GM12892 (cell line): ENCODE measurements at regions not wholly inside any gene's neighbourhood (a gene's known extent, or its start where the extent isn't known, plus 50 kb on each side); places are given as distances from the start of the nearest gene placed in this dataset.
"Not testable (repeated sequence)": the region's sequence is repeated elsewhere in the genome, so short reads cannot be mapped to it uniquely, and the experiment has no call there.

Experiments
- DNase-seq: peaks from one replicate; pipeline ENCODE4 v3.0.0; 2011; ENCODE audit not compliant: insufficient read length
- FAIRE-seq: peaks from 2 replicates; lab custom pipeline; 2011; peaks lifted over from hg19 to GRCh38; lab: Jason Lieb, UNC
- POLR2A ChIP-seq: IDR thresholded peaks from 2 replicates; pipeline ENCODE4 v1.6.1; 2011; ENCODE audit warnings: low read depth, low read length, control low read depth
- POLR2AphosphoS5 ChIP-seq: IDR thresholded peaks from 2 replicates; pipeline ENCODE4 v1.6.1; 2011; ENCODE audit warnings: low read depth, low read length, control low read depth
- TAF1 ChIP-seq: IDR thresholded peaks from 2 replicates; pipeline ENCODE4 v1.6.1; 2011; ENCODE audit warnings: low read depth, mild to moderate bottlenecking, control low read depth, low read length, borderline replicate concordance

DNA sequence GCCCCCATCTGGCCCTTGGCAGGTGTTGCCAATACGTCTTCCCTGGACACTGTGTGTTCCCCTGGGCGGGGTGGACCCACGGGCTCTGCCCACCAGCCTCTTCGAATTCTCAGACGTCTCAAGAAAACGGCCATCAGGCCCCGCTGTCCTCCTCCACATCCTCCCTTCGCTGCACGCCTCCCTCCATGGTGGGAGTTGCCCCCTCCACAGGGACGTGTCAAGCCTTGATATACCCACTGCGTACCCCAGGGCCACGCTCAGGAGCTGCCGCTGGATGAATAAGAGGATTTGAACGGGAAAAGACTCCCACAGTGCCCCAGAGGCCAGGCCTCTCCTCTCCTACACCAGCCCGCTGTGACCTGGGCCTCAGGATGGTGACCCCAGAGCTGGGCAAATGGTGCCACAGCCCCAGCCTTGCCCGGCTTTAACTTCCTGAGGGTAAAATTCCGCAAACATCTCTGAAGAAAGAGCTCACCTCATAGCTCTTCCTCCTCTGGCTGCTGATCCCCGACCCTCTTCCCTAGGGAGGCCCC is 399.3 kb upstream of the MYT1L start:
- no peak for DNase-seq
- TF ChIP-seq POLR2AphosphoS5 (no peak), POLR2A (no peak), TAF1 (no peak)
- FAIRE-seq, result no peak

DNA sequence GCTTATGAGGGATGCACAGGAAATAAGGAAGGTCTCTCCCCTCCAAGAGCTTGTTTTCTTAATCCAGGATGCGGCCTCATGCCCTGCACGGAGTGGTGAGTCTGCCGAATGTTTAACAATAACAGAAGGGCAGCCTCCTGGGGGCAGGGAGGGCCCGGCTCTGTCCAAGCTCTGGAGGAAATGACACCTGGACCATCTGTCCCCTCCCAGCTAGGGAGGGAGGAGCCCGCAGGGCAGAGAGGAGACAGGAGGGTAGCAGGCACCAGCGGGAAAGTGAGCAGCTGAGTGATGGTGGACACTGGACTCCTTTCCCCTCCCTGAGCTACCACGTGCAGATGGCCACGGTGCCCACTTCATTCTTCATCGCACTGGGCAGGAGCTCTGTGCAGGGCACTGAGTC is 398.2 kb upstream of the MYT1L start:
- no peak for TF ChIP-seq POLR2AphosphoS5
- TF ChIP-seq TAF1, result no peak
- no peak for TF ChIP-seq POLR2A
- DNase-seq, result no peak
- FAIRE-seq, result no peak

DNA sequence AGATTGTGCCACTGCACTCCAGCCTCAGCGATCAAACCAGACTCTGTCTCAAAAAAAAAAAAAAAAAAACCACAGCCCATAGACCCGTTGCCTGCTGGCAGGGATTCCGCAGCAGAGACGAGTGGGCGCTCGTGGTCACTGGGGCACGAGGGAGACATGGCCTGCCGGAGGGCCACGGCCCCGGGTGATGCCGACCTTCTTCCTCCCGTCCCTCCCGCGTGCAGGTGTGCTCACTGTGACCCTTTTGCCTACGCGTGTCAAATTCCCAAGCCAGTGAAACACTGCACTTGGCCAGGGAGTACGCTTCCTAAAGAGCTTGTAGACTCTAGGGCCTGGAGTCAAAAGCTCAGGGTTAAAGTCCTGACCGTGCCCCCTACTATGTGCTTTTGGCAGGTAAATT is 397.6 kb upstream of the MYT1L start:
- FAIRE-seq (no peak), DNase-seq (no peak)
- no peak for TF ChIP-seq POLR2AphosphoS5
- TF ChIP-seq POLR2A, result no peak
- no peak for TF ChIP-seq TAF1

DNA sequence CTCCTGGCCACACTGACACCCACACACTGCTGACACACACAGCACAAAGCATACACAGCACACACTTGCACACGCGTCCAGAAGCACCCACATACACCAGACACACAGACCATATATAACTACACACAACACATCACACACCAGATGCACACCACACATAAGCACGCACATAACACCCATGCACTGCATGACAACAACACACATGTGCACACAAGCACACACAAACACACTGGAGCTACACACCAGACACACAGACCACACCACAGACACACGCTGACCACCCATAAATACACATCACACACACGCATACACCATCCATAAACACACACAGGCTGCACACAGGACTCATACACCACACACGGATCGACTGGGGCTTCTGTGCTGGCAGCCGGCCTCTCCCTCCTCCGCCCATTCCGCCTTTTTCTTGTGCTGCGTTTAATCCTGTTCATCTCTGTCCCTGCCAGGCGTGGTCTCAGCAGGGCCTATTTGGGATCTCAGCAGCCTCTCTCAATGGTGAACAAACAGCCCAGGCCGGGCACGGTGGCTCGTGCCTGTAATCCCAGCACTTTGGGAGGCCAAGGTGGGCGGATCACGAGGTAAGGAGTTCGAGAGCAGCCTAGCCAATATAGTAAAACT is 396.9 kb upstream of the MYT1L start:
- FAIRE-seq (no peak), DNase-seq (no peak)
- TF ChIP-seq POLR2A (no peak), TAF1 (no peak), POLR2AphosphoS5 (no peak)

DNA sequence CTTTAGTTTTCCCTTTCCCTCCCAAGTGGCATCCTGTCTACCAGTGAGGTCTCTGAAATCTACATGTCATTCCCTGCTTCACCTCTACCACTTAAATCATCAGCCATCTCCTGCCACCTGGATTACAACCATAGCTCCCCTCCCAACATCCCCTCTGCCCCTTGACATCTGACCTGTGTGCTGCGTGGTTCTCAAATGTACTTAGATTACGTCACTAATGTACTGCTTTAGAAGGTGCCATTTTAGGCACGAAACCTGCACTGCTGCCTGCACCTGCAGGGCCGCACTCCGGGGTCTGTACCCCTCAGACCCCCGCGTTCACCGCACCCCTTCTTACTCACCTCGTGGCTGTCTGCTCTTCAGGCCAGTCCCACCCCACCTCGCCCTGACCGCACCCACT is 395.1 kb upstream of the MYT1L start:
- no peak for FAIRE-seq
- no peak for DNase-seq
- TF ChIP-seq TAF1 (no peak), POLR2A (no peak), POLR2AphosphoS5 (no peak)

DNA sequence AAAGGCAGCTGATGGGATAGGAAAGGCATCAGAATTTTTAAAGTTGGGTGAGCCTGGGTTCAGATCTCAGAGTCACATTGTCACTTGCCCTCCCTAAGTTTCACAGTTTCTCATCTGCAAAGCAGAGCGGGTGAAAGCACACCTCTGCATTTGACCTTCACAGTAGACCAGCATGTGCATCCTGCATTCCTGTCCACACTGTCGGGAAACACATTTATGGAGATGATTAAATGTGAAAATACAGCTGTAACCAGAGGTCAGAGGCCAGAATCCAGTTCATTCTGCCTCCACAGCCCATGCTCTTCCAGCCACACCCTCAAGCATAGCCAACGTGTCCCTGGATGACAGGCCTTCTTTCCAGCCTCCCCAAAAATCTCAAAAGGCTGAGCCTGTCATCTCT is 392.0 kb upstream of the MYT1L start:
- no peak for TF ChIP-seq POLR2A
- TF ChIP-seq POLR2AphosphoS5, result no peak
- no peak for FAIRE-seq

DNA sequence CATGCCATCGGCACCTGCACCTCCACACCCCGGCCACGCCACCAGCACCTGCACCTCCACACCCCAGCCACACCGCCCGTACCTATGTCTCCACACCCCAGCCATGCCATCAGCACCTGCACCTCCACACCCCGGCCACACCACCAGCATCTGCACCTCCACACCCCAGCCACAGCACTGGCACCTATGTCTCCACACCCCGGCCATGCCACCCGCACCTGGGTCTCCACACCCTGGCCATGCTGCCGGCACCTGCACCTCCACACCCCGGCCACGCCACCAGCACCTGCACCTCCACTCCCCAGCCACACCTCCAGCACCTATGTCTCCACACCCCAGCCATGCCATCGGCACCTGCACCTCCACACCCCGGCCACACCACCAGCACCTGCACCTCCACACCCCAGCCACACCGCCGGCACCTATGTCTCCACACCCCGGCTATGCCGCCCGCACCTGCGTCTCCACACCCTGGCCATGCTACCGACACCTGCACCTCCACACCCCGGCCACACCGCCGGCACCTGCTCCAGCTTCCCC is 390.3 kb upstream of the MYT1L start:
- FAIRE-seq (no peak), DNase-seq (no peak)
- TF ChIP-seq TAF1 (no peak), POLR2A (no peak), POLR2AphosphoS5 (no peak)

More for the DNA sequence above, 392.0 kb upstream of the MYT1L start:
- no peak for DNase-seq

DNA sequence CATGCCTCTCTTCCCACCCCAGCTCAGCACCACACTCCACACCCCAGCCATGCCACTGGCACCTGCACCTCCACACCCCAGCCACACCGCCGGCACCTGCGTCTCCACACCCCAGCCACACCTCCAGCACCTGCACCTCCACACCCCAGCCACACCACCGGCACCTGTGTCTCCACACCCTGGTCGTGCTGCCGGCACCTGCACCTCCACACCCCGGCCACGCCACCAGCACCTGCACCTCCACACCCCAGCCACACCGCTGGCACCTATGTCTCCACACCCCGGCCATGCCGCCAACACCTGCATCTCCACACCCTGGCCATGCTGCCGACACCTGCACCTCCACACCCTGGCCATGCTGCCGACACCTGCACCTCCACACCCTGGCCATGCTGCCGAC is 389.7 kb upstream of the MYT1L start:
- not testable (repeated sequence) for DNase-seq, FAIRE-seq

DNA sequence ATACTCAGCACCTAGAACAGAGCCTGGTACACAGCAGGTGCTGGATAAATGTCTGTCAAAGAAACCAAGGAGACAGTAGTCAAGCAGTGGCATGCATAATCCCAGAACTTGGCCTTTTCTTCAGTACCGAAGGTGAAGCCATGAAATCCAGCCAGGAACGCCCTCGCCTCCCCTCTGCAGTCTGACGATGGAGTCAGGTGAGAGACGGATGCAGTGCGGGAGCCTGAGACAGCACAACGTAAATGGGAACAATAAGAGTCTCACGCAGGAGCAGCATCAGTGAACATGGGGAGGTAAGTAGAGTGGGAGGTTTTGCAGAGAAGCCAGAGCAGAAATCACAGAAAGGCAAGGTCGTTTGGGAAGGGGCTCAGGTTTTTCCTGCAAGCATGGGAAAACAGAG is 389.3 kb upstream of the MYT1L start:
- DNase-seq, result no peak
- no peak for FAIRE-seq
- TF ChIP-seq POLR2A (no peak), POLR2AphosphoS5 (no peak)

DNA sequence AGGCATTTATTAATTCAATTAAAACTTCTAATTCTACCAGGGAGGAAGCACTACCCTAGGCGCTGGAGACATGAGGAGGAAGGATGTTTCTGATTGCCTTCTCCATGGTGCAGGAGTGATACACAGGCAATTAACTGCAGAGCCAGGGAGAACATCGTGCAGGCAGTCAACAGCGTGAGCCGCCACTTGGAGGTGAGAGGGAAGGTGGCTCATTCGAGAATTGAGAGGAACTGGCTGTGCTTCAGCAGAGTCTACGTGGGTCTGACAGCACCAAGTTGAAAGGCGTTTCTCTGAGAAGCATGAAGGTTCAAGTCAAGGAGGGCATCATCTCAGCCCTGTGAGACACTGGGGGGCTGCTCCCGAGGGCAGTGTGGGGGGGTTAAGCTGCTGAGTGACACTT is 388.7 kb upstream of the MYT1L start:
- FAIRE-seq (no peak), DNase-seq (no peak)
- no peak for TF ChIP-seq POLR2A
- no peak for TF ChIP-seq POLR2AphosphoS5
- TF ChIP-seq TAF1, result no peak

DNA sequence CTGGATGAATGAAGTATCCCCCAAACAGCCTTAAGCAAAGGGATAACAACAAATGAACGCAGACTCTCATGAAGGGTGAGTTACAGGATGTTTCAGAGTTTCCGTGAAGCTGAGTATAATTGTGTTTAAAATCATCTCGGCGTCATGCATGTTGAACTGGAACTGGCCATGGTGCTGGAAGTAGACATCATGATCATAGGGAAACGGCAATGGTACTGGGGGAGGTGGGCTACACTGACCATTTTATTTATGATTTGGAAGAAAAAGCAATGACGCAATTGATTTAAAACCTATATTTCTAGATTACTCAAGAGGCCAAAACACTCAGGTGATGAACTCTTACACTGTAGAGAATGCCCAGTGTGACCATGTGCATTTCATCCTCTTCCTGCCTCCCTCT is 387.9 kb upstream of the MYT1L start:
- FAIRE-seq, result no peak
- no peak for DNase-seq
- TF ChIP-seq POLR2A (no peak), TAF1 (no peak), POLR2AphosphoS5 (no peak)

DNA sequence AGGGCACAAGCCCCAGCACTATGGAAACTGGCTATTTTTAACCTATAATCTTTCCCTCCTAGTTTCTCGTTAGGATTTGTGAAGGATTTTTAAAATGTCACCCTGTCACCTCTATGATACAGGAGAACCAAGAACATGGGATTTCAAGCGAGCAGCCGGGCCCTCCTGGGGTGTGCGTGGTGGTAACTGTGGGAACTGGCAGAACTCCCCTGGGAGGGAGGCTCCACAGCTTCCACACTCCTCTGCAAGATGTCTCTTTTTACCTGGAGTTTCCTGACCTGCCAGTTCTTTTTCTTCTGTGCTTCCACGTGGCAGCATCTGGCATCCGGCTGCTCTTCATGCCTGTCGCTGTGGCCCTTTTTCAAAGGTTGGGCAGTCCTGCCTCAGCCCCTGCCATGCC is 386.3 kb upstream of the MYT1L start:
- TF ChIP-seq POLR2A (no peak), TAF1 (no peak), POLR2AphosphoS5 (no peak)
- DNase-seq (no peak), FAIRE-seq (no peak)
